OCI-LY7 (cell line): ENCODE measurements at regions not wholly inside any gene's neighbourhood (a gene's known extent, or its start where the extent isn't known, plus 50 kb on each side); places are given as distances from the start of the nearest gene placed in this dataset.
"Not testable (repeated sequence)": the region's sequence is repeated elsewhere in the genome, so short reads cannot be mapped to it uniquely, and the experiment has no call there.

Experiments
- BruUV-seq: library from RNA; stranded (reverse); fragments of 400-500 nt; replicated peaks from 2 replicates; lab custom pipeline; 2021; lab: Mats Ljungman, UMichigan
- CTCF ChIA-PET: fragments of 300-600 bp; sonication (Branson Sonifier 250); formaldehyde crosslinking; loops from one replicate; lab custom pipeline; 2022; ENCODE audit warnings: antibody characterized with exemption; ENCODE audit not compliant: unreplicated experiment; lab: Charles Lee
- POLR2A ChIA-PET: fragments of 300-600 bp; sonication (Branson Sonifier 250); formaldehyde crosslinking; loops from one replicate; lab custom pipeline; 2022; ENCODE audit warnings: antibody characterized with exemption; lab: Charles Lee
- DNase-seq: peaks from one replicate; pipeline ENCODE4 v3.0.0-alpha.2; 2015; ENCODE audit warnings: low spot score
- H2AFZ ChIP-seq: fragments of 200-600 bp; sonication (generic), shearing (Covaris generic); 2 replicates; pipeline ENCODE4 v1.6.1; 2014; ENCODE audit warnings: mild to moderate bottlenecking, antibody characterized with exemption, low read length, moderate library complexity
- H3K27ac ChIP-seq: fragments of 200-600 bp; sonication (generic); 2 replicates; pipeline ENCODE4 v1.5.1; 2014; ENCODE audit warnings: mixed run types, low read depth, mild to moderate bottlenecking, moderate library complexity, low read length, inconsistent platforms; ENCODE audit not compliant: poor library complexity, severe bottlenecking
- H3K36me3 ChIP-seq: fragments of 200-600 bp; sonication (generic); 2 replicates; pipeline ENCODE4 v1.6.1; 2014; ENCODE audit warnings: mild to moderate bottlenecking, antibody characterized with exemption, low read length, moderate library complexity, mixed read lengths; ENCODE audit not compliant: insufficient read depth
- H3K4me1 ChIP-seq: fragments of 200-600 bp; sonication (generic); 2 replicates; pipeline ENCODE4 v1.5.1; 2014; ENCODE audit warnings: mild to moderate bottlenecking, low read length; ENCODE audit not compliant: insufficient read depth, poor library complexity, severe bottlenecking
- H3K4me2 ChIP-seq: fragments of 200-600 bp; sonication (generic); 2 replicates; pipeline ENCODE4 v1.6.1; 2014; ENCODE audit warnings: mild to moderate bottlenecking, low read length
- H3K4me3 ChIP-seq: fragments of 200-600 bp; sonication (generic); 2 replicates; pipeline ENCODE4 v1.5.1; 2014; ENCODE audit warnings: mild to moderate bottlenecking, low read depth, low read length; ENCODE audit not compliant: poor library complexity, severe bottlenecking
- H3K79me2 ChIP-seq: fragments of 200-600 bp; sonication (generic); 2 replicates; pipeline ENCODE4 v1.6.1; 2016; ENCODE audit warnings: low read depth, mild to moderate bottlenecking, low read length, moderate library complexity, mixed read lengths; ENCODE audit not compliant: insufficient read depth
- H3K9me2 ChIP-seq: fragments of 200-600 bp; sonication (generic); 2 replicates; pipeline ENCODE4 v1.6.1; 2016; ENCODE audit warnings: mild to moderate bottlenecking, low read length, mixed read lengths; ENCODE audit not compliant: insufficient read depth
- H3K9me3 ChIP-seq: fragments of 200-600 bp; sonication (generic); 2 replicates; pipeline ENCODE4 v1.6.1; 2014; ENCODE audit warnings: mild to moderate bottlenecking, mixed run types, low read length, mixed read lengths
- H4K20me1 ChIP-seq: fragments of 200-600 bp; sonication (generic); 2 replicates; pipeline ENCODE4 v1.6.1; 2014; ENCODE audit warnings: mild to moderate bottlenecking, antibody characterized with exemption, low read length, moderate library complexity, mixed read lengths; ENCODE audit not compliant: insufficient read depth
- CTCF ChIP-seq: fragments of 200-600 bp; sonication (generic); conservative IDR thresholded peaks from 2 replicates; pipeline ENCODE4 v1.5.1; 2014; ENCODE audit warnings: mild to moderate bottlenecking, antibody characterized with exemption, low read length, moderate library complexity, mixed read lengths
- EZH2phosphoT487 ChIP-seq: fragments of 200-600 bp; sonication (generic); IDR thresholded peaks from 2 replicates; pipeline ENCODE4 v1.6.1; 2018; ENCODE audit warnings: low read depth, borderline replicate concordance, mild to moderate bottlenecking, mixed run types, antibody characterized with exemption, low read length, moderate library complexity, mixed read lengths
- intact Hi-C: fragments of 100-400 bp; cut with micrococcal nuclease; formaldehyde crosslinking; loops from one replicate; pipeline ENCODE4 v1.10.0; 2022; ENCODE audit not compliant: unreplicated experiment

GRCh38 chr11:24264868-24265267, 232.0 kb upstream of the LUZP2 start:
- H2AFZ ChIP-seq: no peak overlapping the region
- intact Hi-C loops: no loop called here
- H3K79me2 ChIP-seq: no peaks in the 10 kb centered on the region
- H4K20me1 ChIP-seq: no peaks in the 10 kb centered on the region
- H3K36me3 ChIP-seq: no peaks in the 10 kb centered on the region
- no peak overlapping the region for H3K4me3 ChIP-seq
- H3K9me2 ChIP-seq: no peaks in the 10 kb centered on the region
- DNase-seq: no peak
- H3K4me2 ChIP-seq: no peak overlapping the region
- ChIA-PET CTCF (no interaction called here), POLR2A (interaction anchor here (0.9 kb wide), 1 partner anchor 861 kb away, joined by 3 read pairs; no protein-coding TSS in a partner anchor)
- no TSS peak for BruUV-seq
- TF ChIP-seq CTCF (no peak), EZH2phosphoT487 (no peak)
- H3K27ac ChIP-seq: no peak overlapping the region
- no peaks in the 10 kb centered on the region for H3K4me1 ChIP-seq
- no peaks in the 10 kb centered on the region for H3K9me3 ChIP-seq

- no peaks in the 10 kb centered on the region for H3K9me2 ChIP-seq
- H2AFZ ChIP-seq: no peak overlapping the region
- no peak for TF ChIP-seq EZH2phosphoT487
- no peak for TF ChIP-seq CTCF
- no peaks in the 10 kb centered on the region for H3K4me1 ChIP-seq
- H3K27ac ChIP-seq: no peak overlapping the region
- no peaks in the 10 kb centered on the region for H3K9me3 ChIP-seq
- CTCF ChIA-PET: no interaction called here
- H4K20me1 ChIP-seq: no peaks in the 10 kb centered on the region
- intact Hi-C loops: no loop called here
- H3K4me3 ChIP-seq: no peak overlapping the region
- no peaks in the 10 kb centered on the region for H3K79me2 ChIP-seq
- no TSS peak for BruUV-seq
- no peak for DNase-seq
- POLR2A ChIA-PET: no interaction called here
- no peaks in the 10 kb centered on the region for H3K36me3 ChIP-seq
- no peak overlapping the region for H3K4me2 ChIP-seq
These were observed 229.8 kb upstream of the LUZP2 start for GRCh38 chr11:24267014-24267413.

GRCh38 chr11:24271798-24272197, 225.1 kb upstream of the LUZP2 start:
- no peaks in the 10 kb centered on the region for H3K9me2 ChIP-seq
- ChIA-PET POLR2A (no interaction called here), CTCF (no interaction called here)
- H3K4me3 ChIP-seq: no peak overlapping the region
- no peaks in the 10 kb centered on the region for H3K4me1 ChIP-seq
- H3K9me3 ChIP-seq: no peaks in the 10 kb centered on the region
- no peaks in the 10 kb centered on the region for H3K79me2 ChIP-seq
- intact Hi-C loops: no loop called here
- no peak overlapping the region for H3K4me2 ChIP-seq
- H3K36me3 ChIP-seq: no peaks in the 10 kb centered on the region
- DNase-seq: no peak
- H3K27ac ChIP-seq: no peak overlapping the region
- no peak overlapping the region for H2AFZ ChIP-seq
- TF ChIP-seq EZH2phosphoT487 (no peak), CTCF (no peak)
- H4K20me1 ChIP-seq: no peaks in the 10 kb centered on the region
- no TSS peak for BruUV-seq

GRCh38 chr11:24274214-24274781, 222.6 kb upstream of the LUZP2 start:
- H3K27ac ChIP-seq, H3K9me3 ChIP-seq, H3K79me2 ChIP-seq, H3K4me3 ChIP-seq, intact Hi-C loops, POLR2A ChIA-PET, H3K4me2 ChIP-seq, BruUV-seq, H3K36me3 ChIP-seq, H4K20me1 ChIP-seq, DNase-seq, H3K9me2 ChIP-seq, H2AFZ ChIP-seq, CTCF ChIA-PET, H3K4me1 ChIP-seq: not testable (repeated sequence)
